ENCODE measurements at regions not wholly inside any gene's neighbourhood (a gene's known extent, or its start where the extent isn't known, plus 50 kb on each side); places are given as distances from the start of the nearest gene placed in this dataset.

- no peak overlapping the region for H3K4me3 ChIP-seq
- peak overlapping the region; percentile 68 to 77 for H3K27ac ChIP-seq
- TF ChIP-seq, protein P1, sequence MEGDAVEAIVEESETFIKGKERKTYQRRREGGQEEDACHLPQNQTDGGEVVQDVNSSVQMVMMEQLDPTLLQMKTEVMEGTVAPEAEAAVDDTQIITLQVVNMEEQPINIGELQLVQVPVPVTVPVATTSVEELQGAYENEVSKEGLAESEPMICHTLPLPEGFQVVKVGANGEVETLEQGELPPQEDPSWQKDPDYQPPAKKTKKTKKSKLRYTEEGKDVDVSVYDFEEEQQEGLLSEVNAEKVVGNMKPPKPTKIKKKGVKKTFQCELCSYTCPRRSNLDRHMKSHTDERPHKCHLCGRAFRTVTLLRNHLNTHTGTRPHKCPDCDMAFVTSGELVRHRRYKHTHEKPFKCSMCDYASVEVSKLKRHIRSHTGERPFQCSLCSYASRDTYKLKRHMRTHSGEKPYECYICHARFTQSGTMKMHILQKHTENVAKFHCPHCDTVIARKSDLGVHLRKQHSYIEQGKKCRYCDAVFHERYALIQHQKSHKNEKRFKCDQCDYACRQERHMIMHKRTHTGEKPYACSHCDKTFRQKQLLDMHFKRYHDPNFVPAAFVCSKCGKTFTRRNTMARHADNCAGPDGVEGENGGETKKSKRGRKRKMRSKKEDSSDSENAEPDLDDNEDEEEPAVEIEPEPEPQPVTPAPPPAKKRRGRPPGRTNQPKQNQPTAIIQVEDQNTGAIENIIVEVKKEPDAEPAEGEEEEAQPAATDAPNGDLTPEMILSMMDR (IDR thresholded peaks at IDR 0.05), result peak in 1 of 2 experiments; percentile 33
- H3K4me1 ChIP-seq, result peaks cover 0 to 61% (median 37%) of the 10 kb centered on the region in 4 donors
- H3K9me3 ChIP-seq, result no peaks in the 10 kb centered on the region
- DNase-seq, result peak in 1 of 2 donors; percentile 59
- intact Hi-C loops (cut with DNase I; ENCODE audit: low total_unique reads), result loop anchor here (10.0 kb wide), 2 partner anchors 285 to 1215 kb away; no protein-coding TSS in a partner anchor
- no peaks in the 10 kb centered on the region for H3K36me3 ChIP-seq
- H3K27me3 ChIP-seq, result no peaks in the 10 kb centered on the region
Observed at GRCh38 chr5:82349652-82350051, 71.5 kb upstream of the RPS23 start.

GRCh38 chr5:82348784-82349425, 70.8 kb upstream of the RPS23 start:
- peak overlapping the region; percentile 68 to 77 for H3K27ac ChIP-seq
- no peaks in the 10 kb centered on the region for H3K9me3 ChIP-seq
- intact Hi-C loops (cut with DNase I; ENCODE audit: low total_unique reads), result no loop called here
- peak; percentile 50 to 82 for DNase-seq
- H3K36me3 ChIP-seq, result no peaks in the 10 kb centered on the region
- no peaks in the 10 kb centered on the region for H3K27me3 ChIP-seq
- H3K4me3 ChIP-seq, result no peak overlapping the region
- peaks cover 0 to 61% (median 37%) of the 10 kb centered on the region in 4 donors for H3K4me1 ChIP-seq
- TF ChIP-seq, protein P1 (IDR thresholded peaks at IDR 0.05), result no peak

- Histone ChIP-seq H3K4me1 (peaks cover 0 to 60% (median 37%) of the 10 kb centered on the region in 4 donors), H3K4me3 (no peak overlapping the region), H3K27me3 (no peaks in the 10 kb centered on the region), H3K9me3 (no peaks in the 10 kb centered on the region), H3K36me3 (no peaks in the 10 kb centered on the region), H3K27ac (peak overlapping the region; percentile 68 to 77)
- intact Hi-C loops (cut with DNase I; ENCODE audit: low total_unique reads), result no loop called here
- TF ChIP-seq, protein P1 (IDR thresholded peaks at IDR 0.05), result no peak
- peak; percentile 64 to 84 for DNase-seq
Observed at GRCh38 chr5:82347201-82347865, 69.2 kb upstream of the RPS23 start.

GRCh38 chr5:82346399-82347165, 68.4 kb upstream of the RPS23 start:
- Histone ChIP-seq H3K27ac (peak overlapping the region; percentile 68 to 77), H3K4me3 (no peak overlapping the region), H3K9me3 (no peaks in the 10 kb centered on the region), H3K36me3 (no peaks in the 10 kb centered on the region), H3K27me3 (no peaks in the 10 kb centered on the region), H3K4me1 (peaks cover 0 to 52% (median 34%) of the 10 kb centered on the region in 4 donors)
- TF ChIP-seq, protein P1 (IDR thresholded peaks at IDR 0.05), result no peak
- no peak for DNase-seq
- intact Hi-C loops (cut with DNase I; ENCODE audit: low total_unique reads), result no loop called here

- intact Hi-C loops (cut with DNase I; ENCODE audit: low total_unique reads), result no loop called here
- no peaks in the 10 kb centered on the region for H3K9me3 ChIP-seq
- no peak for DNase-seq
- no peaks in the 10 kb centered on the region for H3K27me3 ChIP-seq
- peaks cover 0 to 57% (median 36%) of the 10 kb centered on the region in 4 donors for H3K4me1 ChIP-seq
- no peak overlapping the region for H3K4me3 ChIP-seq
- peak overlapping the region; percentile 24 to 29 for H3K27ac ChIP-seq
- no peaks in the 10 kb centered on the region for H3K36me3 ChIP-seq
- TF ChIP-seq, protein P1 (IDR thresholded peaks at IDR 0.05), result no peak
Observed at GRCh38 chr5:82345108-82345507, 67.0 kb upstream of the RPS23 start.

All from tibial artery (tissue), 4 donors.